ENCODE measurements at regions not wholly inside any gene's neighbourhood (a gene's known extent, or its start where the extent isn't known, plus 50 kb on each side); places are given as distances from the start of the nearest gene placed in this dataset.

GRCh38 chr10:90354914-90355313, 502.9 kb downstream of the HTR7 start:
- no peak for TF ChIP-seq EZH2 (IDR thresholded peaks at IDR 0.05; ENCODE audit: borderline replicate concordance, insufficient read depth, low read depth, low read length, poor library complexity, severe bottlenecking)
- no peak for TF ChIP-seq CTCF (IDR thresholded peaks at IDR 0.05)

All from B cell (primary cell).